Kidney epithelial cell (primary cell): ENCODE measurements at regions not wholly inside any gene's neighbourhood (a gene's known extent, or its start where the extent isn't known, plus 50 kb on each side); places are given as distances from the start of the nearest gene placed in this dataset.

ENCODE experiments used
- DNase-seq: peaks from one replicate; pipeline ENCODE4 v3.0.0-alpha.2; 2010; ENCODE audit warnings: low read depth
- H3K27me3 ChIP-seq: 2 replicates; pipeline ENCODE4 v1.6.0; 2011; ENCODE audit warnings: low read length; ENCODE audit not compliant: control insufficient read depth, insufficient read depth
- H3K36me3 ChIP-seq: 2 replicates; pipeline ENCODE4 v1.5.1; 2011; ENCODE audit warnings: low read length; ENCODE audit not compliant: control insufficient read depth, insufficient read depth
- H3K4me3 ChIP-seq: 2 replicates; pipeline ENCODE4 v1.5.1; 2011; ENCODE audit warnings: low read depth, mild to moderate bottlenecking, control low read depth, low read length
- TF ChIP-seq, protein P1 (sequence below): IDR thresholded peaks from 2 replicates; pipeline ENCODE4 v1.5.1; 2011; ENCODE audit warnings: mild to moderate bottlenecking, moderate library complexity, low read length, control low read depth, inconsistent platforms; ENCODE audit not compliant: insufficient read depth, poor library complexity, severe bottlenecking

- no peak for DNase-seq
- no peaks in the 10 kb centered on the region for H3K36me3 ChIP-seq
- no peaks in the 10 kb centered on the region for H3K27me3 ChIP-seq
- TF ChIP-seq, protein P1, sequence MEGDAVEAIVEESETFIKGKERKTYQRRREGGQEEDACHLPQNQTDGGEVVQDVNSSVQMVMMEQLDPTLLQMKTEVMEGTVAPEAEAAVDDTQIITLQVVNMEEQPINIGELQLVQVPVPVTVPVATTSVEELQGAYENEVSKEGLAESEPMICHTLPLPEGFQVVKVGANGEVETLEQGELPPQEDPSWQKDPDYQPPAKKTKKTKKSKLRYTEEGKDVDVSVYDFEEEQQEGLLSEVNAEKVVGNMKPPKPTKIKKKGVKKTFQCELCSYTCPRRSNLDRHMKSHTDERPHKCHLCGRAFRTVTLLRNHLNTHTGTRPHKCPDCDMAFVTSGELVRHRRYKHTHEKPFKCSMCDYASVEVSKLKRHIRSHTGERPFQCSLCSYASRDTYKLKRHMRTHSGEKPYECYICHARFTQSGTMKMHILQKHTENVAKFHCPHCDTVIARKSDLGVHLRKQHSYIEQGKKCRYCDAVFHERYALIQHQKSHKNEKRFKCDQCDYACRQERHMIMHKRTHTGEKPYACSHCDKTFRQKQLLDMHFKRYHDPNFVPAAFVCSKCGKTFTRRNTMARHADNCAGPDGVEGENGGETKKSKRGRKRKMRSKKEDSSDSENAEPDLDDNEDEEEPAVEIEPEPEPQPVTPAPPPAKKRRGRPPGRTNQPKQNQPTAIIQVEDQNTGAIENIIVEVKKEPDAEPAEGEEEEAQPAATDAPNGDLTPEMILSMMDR = no peak
- no peak overlapping the region for H3K4me3 ChIP-seq
Observed at GRCh38 chr1:38456531-38456876, 403.1 kb downstream of the RRAGC start.

DNA sequence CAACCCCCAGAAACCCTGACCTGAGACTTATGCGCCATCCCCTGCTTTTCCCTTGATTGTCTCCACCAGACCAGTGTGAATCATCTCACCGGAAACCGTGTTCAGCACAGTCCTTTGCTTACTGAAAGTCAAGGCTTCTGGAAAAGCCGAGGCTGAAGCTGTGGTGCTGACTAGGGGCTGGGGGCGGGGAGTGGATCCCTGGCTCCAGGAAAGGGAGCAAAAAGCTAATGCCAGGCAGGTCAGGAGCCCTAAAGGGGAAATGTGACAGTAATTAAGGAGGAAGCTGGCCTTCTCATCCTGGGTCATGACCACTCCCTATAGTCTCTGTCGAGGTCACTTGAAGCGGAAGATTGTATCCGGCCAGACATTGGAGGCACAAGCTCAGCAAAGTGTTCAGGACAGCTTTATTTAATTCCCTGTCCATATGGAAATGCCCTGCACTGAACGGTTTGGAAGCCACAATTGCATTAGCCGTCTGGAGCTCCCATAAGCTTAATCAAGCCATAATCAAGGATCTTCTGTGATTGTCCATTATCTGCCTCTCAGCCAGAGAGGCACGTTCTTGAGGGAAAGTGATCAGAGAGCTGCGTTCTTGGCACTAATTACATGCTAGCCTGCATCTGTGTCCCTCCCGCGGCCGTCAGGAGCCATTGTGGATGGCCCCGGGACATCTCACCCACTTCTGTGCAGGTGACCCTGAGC, 403.6 kb downstream of the RRAGC start:
- H3K36me3 ChIP-seq = no peaks in the 10 kb centered on the region
- no peak overlapping the region for H3K4me3 ChIP-seq

GRCh38 chr1:38454749-38455441, 404.7 kb downstream of the RRAGC start:
- TF ChIP-seq, protein P1 = no peak
- no peak for DNase-seq
- H3K4me3 ChIP-seq = no peak overlapping the region
- no peaks in the 10 kb centered on the region for H3K36me3 ChIP-seq
- H3K27me3 ChIP-seq = no peaks in the 10 kb centered on the region

More for the DNA sequence above, 403.6 kb downstream of the RRAGC start:
- H3K27me3 ChIP-seq = no peaks in the 10 kb centered on the region
- DNase-seq = no peak
- TF ChIP-seq, protein P1 = no peak

- Histone ChIP-seq H3K4me3 (no peak overlapping the region), H3K36me3 (no peaks in the 10 kb centered on the region), H3K27me3 (no peaks in the 10 kb centered on the region)
- no peak for DNase-seq
- TF ChIP-seq, protein P1 = no peak
Observed at GRCh38 chr1:38454236-38454635, 405.3 kb downstream of the RRAGC start.

DNA sequence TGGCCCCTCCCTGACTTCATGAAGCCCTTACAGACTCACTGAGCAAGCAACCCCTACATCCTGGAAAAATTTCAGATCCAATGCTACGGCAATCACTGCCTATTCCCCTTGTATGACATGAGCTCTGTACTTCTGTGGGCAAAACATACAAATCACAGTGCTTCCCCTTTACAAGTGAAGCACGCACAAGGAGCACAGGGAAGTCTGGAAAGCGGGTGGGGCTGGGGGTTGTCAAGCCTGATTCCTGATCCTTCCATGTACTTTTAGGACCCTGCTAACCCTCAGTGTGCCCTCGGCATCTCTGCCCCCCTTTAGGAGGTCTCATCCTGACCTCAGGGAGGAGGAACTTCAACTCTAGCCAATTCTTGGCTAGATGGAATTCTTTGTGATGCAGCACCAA, 405.7 kb upstream of the POU3F1 start:
- Histone ChIP-seq H3K4me3 (no peak overlapping the region), H3K27me3 (no peaks in the 10 kb centered on the region), H3K36me3 (no peaks in the 10 kb centered on the region)
- no peak for DNase-seq
- TF ChIP-seq, protein P1 = no peak

- no peak for DNase-seq
- H3K27me3 ChIP-seq = no peaks in the 10 kb centered on the region
- TF ChIP-seq, protein P1 = no peak
- H3K4me3 ChIP-seq = no peak overlapping the region
- H3K36me3 ChIP-seq = no peaks in the 10 kb centered on the region
Observed at GRCh38 chr1:38451541-38451993, 405.0 kb upstream of the POU3F1 start.
